Calu3 (cell line): ENCODE measurements at regions not wholly inside any gene's neighbourhood (a gene's known extent, or its start where the extent isn't known, plus 50 kb on each side); places are given as distances from the start of the nearest gene placed in this dataset.

Source experiments
- BruUV-seq: library from RNA; stranded (reverse); fragments of 400-500 nt; replicated peaks from 2 replicates; lab custom pipeline; 2021; lab: Mats Ljungman, UMichigan
- CTCF ChIA-PET: fragments of 300-600 bp; sonication (Branson Sonifier 250); formaldehyde crosslinking; loops from one replicate; lab custom pipeline; 2022; ENCODE audit warnings: antibody characterized with exemption; lab: Charles Lee
- DNase-seq: peaks from one replicate; pipeline ENCODE4 v3.0.0; 2022
- H3K27ac Mint-ChIP-seq: one replicate; pipeline ENCODE4 v1.8.0; 2022; ENCODE audit warnings: mixed read lengths; ENCODE audit not compliant: unreplicated experiment
- H3K27me3 Mint-ChIP-seq: one replicate; pipeline ENCODE4 v1.8.0; 2022; ENCODE audit warnings: mixed read lengths; ENCODE audit not compliant: unreplicated experiment
- H3K36me3 Mint-ChIP-seq: one replicate; pipeline ENCODE4 v1.8.0; 2022; ENCODE audit warnings: mild to moderate bottlenecking, moderate library complexity, mixed read lengths; ENCODE audit not compliant: insufficient read depth, unreplicated experiment
- H3K4me1 Mint-ChIP-seq: one replicate; pipeline ENCODE4 v1.8.0; 2022; ENCODE audit warnings: mild to moderate bottlenecking, low read depth, mixed read lengths; ENCODE audit not compliant: unreplicated experiment
- H3K4me3 Mint-ChIP-seq: one replicate; pipeline ENCODE4 v1.8.0; 2022; ENCODE audit warnings: mild to moderate bottlenecking, low read depth, moderate library complexity, mixed read lengths; ENCODE audit not compliant: unreplicated experiment
- H3K9me3 Mint-ChIP-seq: one replicate; pipeline ENCODE4 v1.8.0; 2022; ENCODE audit warnings: low read depth, mixed read lengths; ENCODE audit not compliant: unreplicated experiment
- intact Hi-C: fragments of 100-400 bp; cut with micrococcal nuclease; formaldehyde crosslinking; loops from one replicate; pipeline ENCODE4 v1.10.0; 2022; ENCODE audit not compliant: unreplicated experiment
- TF ChIP-seq, protein P1 (sequence below): fragments of 200-600 bp; IDR thresholded peaks from one replicate; pipeline ENCODE4 v1.8.0; 2022; ENCODE audit warnings: antibody characterized with exemption; ENCODE audit not compliant: unreplicated experiment

DNA sequence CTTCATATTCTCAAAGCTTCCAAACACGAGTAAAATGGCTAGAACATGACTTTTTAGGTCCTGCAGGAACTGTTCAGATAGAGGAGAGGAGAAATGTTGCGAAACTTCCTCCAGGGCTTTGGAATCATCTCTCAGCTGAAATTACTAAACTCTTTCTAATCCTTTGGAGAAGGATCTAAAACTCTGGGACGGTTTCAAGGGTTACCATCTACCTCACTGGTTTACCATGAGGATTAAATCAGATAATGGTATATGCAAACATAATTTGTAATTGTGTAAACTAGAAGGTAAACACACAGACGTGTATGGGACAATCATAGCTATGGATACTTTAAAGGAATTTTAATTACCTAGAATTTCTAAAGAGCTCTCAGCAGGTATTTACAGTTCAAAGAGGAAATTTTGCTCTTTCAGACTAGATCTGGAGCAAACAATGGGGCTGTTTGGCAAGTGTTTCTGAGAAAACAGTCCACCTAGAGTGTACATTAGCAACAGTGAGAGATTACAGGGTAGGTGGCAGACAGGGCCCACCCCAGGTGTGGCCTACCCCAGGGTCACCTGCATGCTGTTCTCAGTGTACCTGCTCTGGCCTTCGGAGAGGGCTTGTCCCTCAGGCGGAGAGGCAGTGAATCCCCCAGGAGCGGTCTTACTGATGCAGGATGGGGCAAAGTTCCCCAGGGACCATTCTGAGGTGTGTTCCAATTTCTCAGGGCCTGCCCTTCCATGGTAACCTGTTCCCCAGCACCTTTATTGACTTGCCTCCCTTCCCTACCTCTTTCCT, 124.7 kb upstream of the MAX start:
- no TSS peak for BruUV-seq
- CTCF ChIA-PET, result interaction anchor here (2.7 kb wide), 1 partner anchor 185 kb away, joined by 13 read pairs; the partner anchor contains the start of gene FUT8
- no peak for DNase-seq
- intact Hi-C loops, result loop anchor here (5.0 kb wide), 1 partner anchor 50 kb away; no protein-coding TSS in a partner anchor
- H3K27ac Mint-ChIP-seq, result peak overlapping the region; percentile 70
- H3K4me1 Mint-ChIP-seq, result peaks cover 68% of the 10 kb centered on the region
- TF ChIP-seq, protein P1, sequence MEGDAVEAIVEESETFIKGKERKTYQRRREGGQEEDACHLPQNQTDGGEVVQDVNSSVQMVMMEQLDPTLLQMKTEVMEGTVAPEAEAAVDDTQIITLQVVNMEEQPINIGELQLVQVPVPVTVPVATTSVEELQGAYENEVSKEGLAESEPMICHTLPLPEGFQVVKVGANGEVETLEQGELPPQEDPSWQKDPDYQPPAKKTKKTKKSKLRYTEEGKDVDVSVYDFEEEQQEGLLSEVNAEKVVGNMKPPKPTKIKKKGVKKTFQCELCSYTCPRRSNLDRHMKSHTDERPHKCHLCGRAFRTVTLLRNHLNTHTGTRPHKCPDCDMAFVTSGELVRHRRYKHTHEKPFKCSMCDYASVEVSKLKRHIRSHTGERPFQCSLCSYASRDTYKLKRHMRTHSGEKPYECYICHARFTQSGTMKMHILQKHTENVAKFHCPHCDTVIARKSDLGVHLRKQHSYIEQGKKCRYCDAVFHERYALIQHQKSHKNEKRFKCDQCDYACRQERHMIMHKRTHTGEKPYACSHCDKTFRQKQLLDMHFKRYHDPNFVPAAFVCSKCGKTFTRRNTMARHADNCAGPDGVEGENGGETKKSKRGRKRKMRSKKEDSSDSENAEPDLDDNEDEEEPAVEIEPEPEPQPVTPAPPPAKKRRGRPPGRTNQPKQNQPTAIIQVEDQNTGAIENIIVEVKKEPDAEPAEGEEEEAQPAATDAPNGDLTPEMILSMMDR, result no peak
- no peaks in the 10 kb centered on the region for H3K9me3 Mint-ChIP-seq
- H3K27me3 Mint-ChIP-seq, result no peaks in the 10 kb centered on the region
- H3K4me3 Mint-ChIP-seq, result no peak overlapping the region
- peaks cover 24% of the 10 kb centered on the region for H3K36me3 Mint-ChIP-seq

DNA sequence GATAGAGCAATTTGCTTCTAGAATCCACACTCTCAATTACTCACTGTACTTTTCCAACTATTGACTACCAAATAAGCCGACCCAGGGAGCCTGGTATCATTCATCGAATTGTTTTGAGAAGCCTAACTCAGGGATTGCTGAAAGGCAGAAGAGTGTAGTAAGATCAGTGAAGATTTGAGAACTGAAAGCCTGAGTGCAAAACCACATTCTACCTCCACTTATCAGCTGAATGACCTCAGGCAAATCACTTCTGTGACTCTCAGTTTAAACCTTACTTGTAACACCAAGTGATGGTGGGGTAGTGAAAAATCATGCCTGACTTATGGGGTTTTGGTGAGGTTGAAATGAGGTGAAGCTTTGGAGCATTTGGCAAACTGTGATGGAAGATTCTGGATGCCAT, 126.1 kb upstream of the MAX start:
- intact Hi-C loops, result loop anchor here (5.0 kb wide), 1 partner anchor 51 kb away; no protein-coding TSS in a partner anchor
- H3K4me1 Mint-ChIP-seq, result peaks cover 65% of the 10 kb centered on the region
- H3K9me3 Mint-ChIP-seq, result peaks cover 2% of the 10 kb centered on the region
- peak overlapping the region; percentile 66 for H3K4me3 Mint-ChIP-seq
- CTCF ChIA-PET, result interaction anchor here (2.5 kb wide), 1 partner anchor 10 kb away, joined by 14 read pairs; no protein-coding TSS in a partner anchor
- BruUV-seq, result no TSS peak
- H3K27ac Mint-ChIP-seq, result peak overlapping the region; percentile 97
- DNase-seq, result no peak
- H3K27me3 Mint-ChIP-seq, result no peaks in the 10 kb centered on the region
- TF ChIP-seq, protein P1, result no peak
- H3K36me3 Mint-ChIP-seq, result peaks cover 27% of the 10 kb centered on the region

DNA sequence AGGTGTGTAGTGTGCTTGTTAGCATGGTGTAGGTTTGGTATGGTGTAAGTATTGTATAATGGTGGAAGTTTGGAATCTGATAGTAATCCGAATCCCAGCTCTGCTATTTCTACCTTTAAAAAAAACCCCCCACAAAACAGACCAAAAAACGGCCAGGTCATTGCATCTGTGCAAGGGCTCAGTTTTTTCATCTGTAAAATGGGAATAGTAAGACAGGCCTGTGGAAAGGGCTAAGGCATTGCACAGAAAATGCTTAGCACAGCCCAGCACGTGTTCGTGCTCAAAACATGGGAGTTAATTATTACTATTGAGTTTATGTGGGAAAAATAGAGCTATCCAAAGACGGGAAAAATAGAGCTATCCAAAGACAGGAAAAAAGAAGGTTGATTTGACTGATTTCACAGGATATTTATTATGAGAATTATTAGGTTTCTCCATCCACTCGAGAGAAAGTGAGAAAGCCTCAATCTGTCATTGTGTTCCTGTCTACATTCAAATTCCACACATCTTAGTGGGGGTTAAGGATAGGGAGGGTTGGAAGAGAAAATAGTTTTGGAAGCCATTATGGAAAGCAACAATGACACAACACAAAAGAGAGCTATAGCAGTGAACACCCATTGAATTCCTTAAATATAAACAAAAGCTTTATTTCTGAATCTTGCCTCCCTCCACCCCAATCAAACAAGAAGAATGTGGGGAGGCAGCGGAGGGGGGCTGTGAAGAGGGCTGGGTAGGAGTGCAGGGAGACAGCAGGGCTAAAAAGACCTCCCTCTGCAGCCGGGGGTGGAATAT, 126.8 kb upstream of the MAX start:
- Mint-ChIP-seq H3K4me1 (peaks cover 73% of the 10 kb centered on the region), H3K27ac (peak overlapping the region; percentile 97), H3K36me3 (peaks cover 29% of the 10 kb centered on the region), H3K4me3 (peak overlapping the region; percentile 66), H3K9me3 (peaks cover 2% of the 10 kb centered on the region), H3K27me3 (no peaks in the 10 kb centered on the region)
- TF ChIP-seq, protein P1, result no peak
- no TSS peak for BruUV-seq
- CTCF ChIA-PET, result interaction anchor here (0.6 to 2.5 kb wide), 3 partner anchors 10 to 182 kb away, joined by 3 to 14 read pairs (median 4); no protein-coding TSS in a partner anchor
- intact Hi-C loops, result loop anchor here (5.0 kb wide), 1 partner anchor 52 kb away; no protein-coding TSS in a partner anchor
- DNase-seq, result no peak
